Superior temporal gyrus (tissue), 1 donor: ENCODE measurements at regions not wholly inside any gene's neighbourhood (a gene's known extent, or its start where the extent isn't known, plus 50 kb on each side); places are given as distances from the start of the nearest gene placed in this dataset.

Source experiments
- DNase-seq: peaks from one replicate; pipeline ENCODE4 v3.0.0-alpha.2; 2016; ENCODE audit errors: extremely low spot score

- peak; percentile 80 for DNase-seq
Measured at GRCh38 chr5:88398316-88398715, 129.7 kb upstream of the TMEM161B start.

- DNase-seq, result peak; percentile 77
Measured at GRCh38 chr5:88396751-88397281, 128.2 kb upstream of the TMEM161B start.

GRCh38 chr5:88396000-88396535, 127.4 kb upstream of the TMEM161B start:
- DNase-seq, result peak; percentile 73

- no peak for DNase-seq
Measured at GRCh38 chr5:88395264-88395663, 126.6 kb upstream of the TMEM161B start.

GRCh38 chr5:88394536-88395175, 126.0 kb upstream of the TMEM161B start:
- DNase-seq, result peak; percentile 85

GRCh38 chr5:88393716-88394535, 125.3 kb upstream of the TMEM161B start:
- DNase-seq, result peak; percentile 84

- DNase-seq, result peak; percentile 76
Measured at GRCh38 chr5:88393042-88393441, 124.4 kb upstream of the TMEM161B start.

GRCh38 chr5:88391991-88392390, 123.3 kb upstream of the TMEM161B start:
- peak; percentile 75 for DNase-seq

GRCh38 chr5:88391116-88391515, 122.5 kb upstream of the TMEM161B start:
- peak; percentile 82 for DNase-seq

GRCh38 chr5:88390481-88390880, 121.8 kb upstream of the TMEM161B start:
- peak; percentile 73 for DNase-seq

- DNase-seq, result peak; percentile 79
Measured at GRCh38 chr5:88390096-88390441, 121.4 kb upstream of the TMEM161B start.

- no peak for DNase-seq
Measured at GRCh38 chr5:88389338-88390095, 120.9 kb upstream of the TMEM161B start.

GRCh38 chr5:88388476-88389337, 120.1 kb upstream of the TMEM161B start:
- DNase-seq, result peak; percentile 68

- DNase-seq, result no peak
Measured at GRCh38 chr5:88384886-88385285, 116.2 kb upstream of the TMEM161B start.

GRCh38 chr5:88380332-88380731, 111.7 kb upstream of the TMEM161B start:
- DNase-seq, result no peak

- DNase-seq, result no peak
Measured at GRCh38 chr5:88377705-88378656, 109.3 kb upstream of the TMEM161B start.

GRCh38 chr5:88377240-88377639, 108.6 kb upstream of the TMEM161B start:
- no peak for DNase-seq

- no peak for DNase-seq
Measured at GRCh38 chr5:88376728-88377127, 108.1 kb upstream of the TMEM161B start.

GRCh38 chr5:88374391-88374790, 105.7 kb upstream of the TMEM161B start:
- no peak for DNase-seq

GRCh38 chr5:88370824-88371223, 102.2 kb upstream of the TMEM161B start:
- DNase-seq, result no peak
